NCI-H526 treated with DMSO at 0.1 percent for 48 hours (cell line): ENCODE measurements at regions not wholly inside any gene's neighbourhood (a gene's known extent, or its start where the extent isn't known, plus 50 kb on each side); places are given as distances from the start of the nearest gene placed in this dataset.

ENCODE experiments used
- DNase-seq: peaks from one replicate; lab custom pipeline; 2025; lab: John Stamatoyannopoulos, UW

- no peak for DNase-seq
Observed at GRCh38 chr4:157664726-157665125, 444.2 kb downstream of the GRIA2 start.

GRCh38 chr4:157655096-157655809 is 434.7 kb downstream of the GRIA2 start:
- DNase-seq = no peak

- DNase-seq = no peak
Observed at GRCh38 chr4:157643257-157643656, 422.7 kb downstream of the GRIA2 start.

GRCh38 chr4:157634057-157634456 is 413.5 kb downstream of the GRIA2 start:
- DNase-seq = no peak

- DNase-seq = no peak
Observed at GRCh38 chr4:157616741-157617472, 396.4 kb downstream of the GRIA2 start.

- DNase-seq = no peak
Observed at GRCh38 chr4:157607996-157608395, 387.5 kb downstream of the GRIA2 start.

GRCh38 chr4:157600583-157600982 is 380.1 kb downstream of the GRIA2 start:
- DNase-seq = no peak

- DNase-seq = no peak
Observed at GRCh38 chr4:157591245-157591644, 370.7 kb downstream of the GRIA2 start.

GRCh38 chr4:157590679-157591078 is 370.2 kb downstream of the GRIA2 start:
- DNase-seq = no peak

GRCh38 chr4:157587681-157588423 is 367.3 kb downstream of the GRIA2 start:
- DNase-seq = peak; percentile 26

- DNase-seq = no peak
Observed at GRCh38 chr4:157582141-157582540, 361.6 kb downstream of the GRIA2 start.

GRCh38 chr4:157576671-157577217 is 356.2 kb downstream of the GRIA2 start:
- DNase-seq = no peak

- DNase-seq = no peak
Observed at GRCh38 chr4:157575339-157575738, 354.8 kb downstream of the GRIA2 start.

GRCh38 chr4:157574606-157575005 is 354.1 kb downstream of the GRIA2 start:
- no peak for DNase-seq

GRCh38 chr4:157572951-157573350 is 352.4 kb downstream of the GRIA2 start:
- DNase-seq = no peak

GRCh38 chr4:157572284-157572683 is 351.8 kb downstream of the GRIA2 start:
- no peak for DNase-seq

GRCh38 chr4:157564771-157565170 is 344.2 kb downstream of the GRIA2 start:
- no peak for DNase-seq

- no peak for DNase-seq
Observed at GRCh38 chr4:157564218-157564617, 343.7 kb downstream of the GRIA2 start.

GRCh38 chr4:157558016-157558415 is 337.5 kb downstream of the GRIA2 start:
- peak; percentile 73 for DNase-seq

- DNase-seq = no peak
Observed at GRCh38 chr4:157550028-157550427, 329.5 kb downstream of the GRIA2 start.

GRCh38 chr4:157527954-157528353 is 307.4 kb downstream of the GRIA2 start:
- no peak for DNase-seq

GRCh38 chr4:157521906-157522305 is 301.4 kb downstream of the GRIA2 start:
- DNase-seq = no peak

- DNase-seq = no peak
Observed at GRCh38 chr4:157514711-157515110, 294.2 kb downstream of the GRIA2 start.
